Medulla oblongata (tissue), 1 donor: ENCODE measurements at regions not wholly inside any gene's neighbourhood (a gene's known extent, or its start where the extent isn't known, plus 50 kb on each side); places are given as distances from the start of the nearest gene placed in this dataset.
A peak's percentile ranks its signal among the peaks of the same experiment; 100 is the strongest.
"Not testable (repeated sequence)": the region's sequence is repeated elsewhere in the genome, so short reads cannot be mapped to it uniquely, and the experiment has no call there.

Source experiments
- DNase-seq: peaks from one replicate; pipeline ENCODE4 v3.0.0-alpha.2; 2015; ENCODE audit errors: extremely low spot score

GRCh38 chr7:131081308-131081707, 246.4 kb upstream of the MKLN1 start:
- no peak for DNase-seq

GRCh38 chr7:131083781-131084180, 243.9 kb upstream of the MKLN1 start:
- no peak for DNase-seq

GRCh38 chr7:131084336-131084735, 243.3 kb upstream of the MKLN1 start:
- DNase-seq: not testable (repeated sequence)

DNA sequence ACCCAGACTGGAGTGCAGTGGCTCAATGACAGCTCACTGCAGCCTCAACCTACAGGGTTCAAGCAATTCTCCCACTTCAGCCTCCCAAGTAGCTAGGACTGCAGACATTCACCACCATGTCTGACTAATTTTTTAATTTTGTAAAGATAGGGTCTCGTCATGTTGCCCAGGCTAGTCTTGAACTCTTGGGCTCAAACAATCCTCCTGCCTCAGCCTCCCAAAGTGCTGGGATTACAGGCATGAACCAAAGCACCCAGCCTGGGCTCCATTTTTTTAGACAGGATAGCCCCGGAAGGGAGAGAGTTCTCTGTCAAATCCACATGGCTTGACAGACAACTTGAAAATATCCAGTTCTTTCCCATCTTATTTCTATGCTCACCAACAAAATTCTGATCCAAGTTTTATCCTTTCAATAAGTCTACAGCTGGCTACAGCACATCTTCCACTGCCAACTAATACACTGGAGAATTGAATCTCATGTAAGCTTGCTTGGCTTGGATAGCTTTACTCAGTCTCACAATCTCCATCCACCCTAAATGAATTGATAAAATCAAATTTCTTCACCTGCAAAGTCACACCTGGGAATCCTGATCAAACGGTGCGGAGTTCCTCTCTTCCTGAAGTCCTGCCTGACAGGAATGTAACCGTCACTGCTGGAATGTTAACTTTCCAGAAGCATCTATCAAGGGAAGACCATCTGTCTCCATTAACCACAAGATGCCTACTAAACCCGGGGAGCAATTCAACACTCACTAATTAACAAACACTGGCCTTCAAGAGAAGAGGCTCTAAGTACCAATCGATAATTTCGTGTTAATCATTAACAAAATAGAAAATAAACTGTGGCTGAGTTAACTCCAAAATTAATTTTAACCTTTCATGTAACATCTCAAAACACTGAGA, 239.7 kb upstream of the MKLN1 start:
- no peak for DNase-seq

GRCh38 chr7:131090188-131090587, 237.5 kb upstream of the MKLN1 start:
- DNase-seq: no peak

DNA sequence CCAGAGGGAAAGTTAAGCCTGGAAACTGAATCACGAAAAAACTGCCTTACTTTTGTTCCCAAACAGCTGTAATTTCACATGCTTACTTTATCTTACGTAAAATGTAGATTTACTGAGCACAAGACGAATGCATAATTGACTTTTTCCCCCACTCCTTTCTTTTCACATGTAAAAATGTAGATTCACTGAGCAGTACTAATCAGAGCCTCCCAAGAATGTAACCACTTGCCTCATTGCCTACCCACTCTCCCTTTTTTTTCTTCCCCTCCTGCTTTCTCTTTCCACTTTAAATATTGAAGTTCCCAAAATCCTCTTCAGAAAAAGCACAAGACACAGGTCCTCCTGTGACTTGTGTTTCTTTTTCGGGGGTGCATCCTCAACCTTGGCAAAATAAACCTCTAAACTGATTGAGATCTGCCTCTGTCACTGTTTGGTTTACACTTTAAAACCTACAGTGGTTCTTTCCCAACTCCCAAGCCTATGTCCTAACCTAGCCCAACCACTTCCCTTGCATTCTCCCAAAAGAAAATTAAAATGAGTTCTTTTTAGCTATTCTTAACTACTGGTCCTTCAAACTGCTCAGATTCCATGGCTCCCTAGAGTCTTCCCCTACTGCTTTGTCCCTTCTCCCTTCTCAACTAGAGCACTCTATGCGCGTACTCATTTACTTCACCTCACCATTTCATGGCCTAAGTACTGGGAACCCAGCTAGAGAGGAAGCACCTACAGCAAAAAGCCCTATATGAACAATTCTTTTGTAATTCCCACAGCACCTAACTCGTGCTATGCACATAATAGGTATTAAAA, 236.6 kb upstream of the MKLN1 start:
- DNase-seq: no peak

- DNase-seq: no peak
These were observed 233.0 kb upstream of the MKLN1 start for GRCh38 chr7:131094685-131095084.

GRCh38 chr7:131095346-131095745, 232.3 kb upstream of the MKLN1 start:
- DNase-seq: no peak

GRCh38 chr7:131096267-131096927, 231.3 kb upstream of the MKLN1 start:
- no peak for DNase-seq

GRCh38 chr7:131097662-131098376, 229.9 kb upstream of the MKLN1 start:
- DNase-seq: no peak

DNA sequence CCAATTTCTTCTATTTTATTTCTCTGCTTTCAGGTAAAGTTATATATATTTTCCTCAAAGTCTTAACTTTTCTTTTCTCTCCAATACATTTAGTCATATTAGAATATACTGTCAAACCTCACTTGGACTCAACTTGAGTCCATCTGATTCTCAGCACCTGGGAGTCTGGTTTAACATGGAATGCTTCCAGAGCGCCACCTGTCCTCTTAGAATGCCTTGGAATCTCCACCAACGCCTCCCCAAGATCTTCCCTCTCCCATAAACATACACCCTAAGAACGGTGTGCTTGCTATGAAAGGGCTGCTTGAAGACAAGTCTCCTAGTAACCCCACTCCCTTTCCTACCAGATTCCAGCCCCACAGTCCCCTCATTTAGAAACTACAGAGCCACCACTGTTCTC, 229.1 kb upstream of the MKLN1 start:
- DNase-seq: no peak

GRCh38 chr7:131100357-131101054, 227.2 kb upstream of the MKLN1 start:
- DNase-seq: no peak

DNA sequence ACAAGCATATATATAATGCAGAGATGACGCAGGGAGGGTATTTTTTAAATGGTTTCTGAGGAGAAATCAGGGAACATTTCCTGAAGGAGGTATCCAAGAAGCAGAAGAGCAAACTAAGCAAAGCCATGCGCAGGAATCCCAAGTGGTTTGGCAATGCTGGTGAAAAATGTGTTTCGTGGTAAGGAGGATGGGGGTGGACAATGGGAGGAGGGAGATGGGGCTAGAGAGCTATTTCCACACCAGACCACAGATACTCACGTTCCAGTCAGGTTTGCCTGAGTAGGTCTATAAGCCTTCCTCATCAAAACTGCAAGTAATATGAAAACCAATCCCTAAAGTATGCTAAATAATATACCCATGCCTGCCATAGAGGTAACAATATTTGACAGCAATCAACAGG, 223.7 kb upstream of the MKLN1 start:
- DNase-seq: peak; percentile 33

DNA sequence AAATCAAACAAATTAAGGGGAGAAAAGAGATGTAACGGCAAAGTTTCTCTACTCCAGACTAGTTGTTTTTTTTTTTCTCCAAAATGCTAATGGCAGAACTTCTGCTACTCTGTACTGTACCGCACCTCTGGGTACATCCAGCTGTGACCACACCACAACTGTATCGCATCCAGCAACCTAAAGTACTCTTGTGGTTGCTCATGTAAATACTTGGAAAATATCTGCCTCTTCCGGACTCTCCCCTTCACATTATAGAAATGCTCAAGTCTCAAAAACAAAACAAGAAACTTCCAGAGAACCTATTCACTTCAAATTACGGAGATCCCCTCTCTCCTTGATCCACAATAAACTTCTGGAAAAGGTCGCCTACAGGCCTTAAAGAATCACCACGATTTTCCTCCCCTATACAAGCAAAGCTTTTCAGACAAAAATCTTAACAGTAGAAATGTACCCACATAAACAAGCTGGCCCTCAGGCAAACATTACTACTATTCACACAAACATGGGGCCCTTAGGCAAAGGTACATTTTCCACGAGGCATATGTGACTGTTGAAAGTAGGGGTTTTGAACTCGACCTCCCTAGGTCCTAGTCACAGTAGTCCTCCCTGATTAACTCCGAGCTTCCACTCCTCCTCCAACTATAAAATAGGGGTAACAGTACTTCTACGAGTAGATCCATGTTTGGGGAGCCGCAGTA, 222.9 kb upstream of the MKLN1 start:
- DNase-seq: peak; percentile 40

- peak; percentile 53 for DNase-seq
These were observed 222.3 kb upstream of the MKLN1 start for GRCh38 chr7:131105294-131105798.

- peak; percentile 82 for DNase-seq
These were observed 221.6 kb upstream of the MKLN1 start for GRCh38 chr7:131105799-131106680.

GRCh38 chr7:131106681-131107336, 220.9 kb upstream of the MKLN1 start:
- DNase-seq: peak; percentile 60

GRCh38 chr7:131107337-131108211, 220.1 kb upstream of the MKLN1 start:
- peak; percentile 97 for DNase-seq
